HL-60 (cell line): ENCODE measurements at regions not wholly inside any gene's neighbourhood (a gene's known extent, or its start where the extent isn't known, plus 50 kb on each side); places are given as distances from the start of the nearest gene placed in this dataset.
A peak's percentile ranks its signal among the peaks of the same experiment; 100 is the strongest.

Source experiments
- DNase-seq, 2 experiments: peaks; one replicate each; pipeline ENCODE4 v3.0.0-alpha.2; 2010 to 2020; ENCODE audit warnings: low read depth in 1 of 2, low spot score in 1 of 2
- H3K27ac ChIP-seq: fragments of 250-450 bp; sonication (Bioruptor Pico); replicated peaks from 2 replicates; pipeline ENCODE4 v1.5.1; 2020; ENCODE audit warnings: mild to moderate bottlenecking, moderate library complexity
- H3K27me3 ChIP-seq: fragments of 250-450 bp; sonication (Bioruptor Pico); 2 replicates; pipeline ENCODE4 v1.5.1; 2021; ENCODE audit warnings: mild to moderate bottlenecking, moderate library complexity; ENCODE audit not compliant: insufficient read depth, poor library complexity, severe bottlenecking
- H3K4me3 ChIP-seq: replicated peaks from 2 replicates; pipeline ENCODE4 v1.5.1; 2011; ENCODE audit warnings: mild to moderate bottlenecking, control low read depth, low read length; ENCODE audit not compliant: insufficient read depth
- CTCF ChIP-seq: IDR thresholded peaks from one replicate; pipeline ENCODE4 v1.5.1; 2011; ENCODE audit warnings: low read length, control low read depth, inconsistent platforms; ENCODE audit not compliant: insufficient read depth
- GABPA ChIP-seq: IDR thresholded peaks from 2 replicates; pipeline ENCODE4 v1.6.1; 2012; ENCODE audit warnings: low read depth
- POLR2AphosphoS5 ChIP-seq: IDR thresholded peaks from 2 replicates; pipeline ENCODE4 v1.6.1; 2012; ENCODE audit warnings: low read depth
- SPI1 ChIP-seq: IDR thresholded peaks from 2 replicates; pipeline ENCODE4 v1.6.1; 2012; ENCODE audit warnings: low read depth, mild to moderate bottlenecking, borderline replicate concordance
- TF ChIP-seq, protein P1 (sequence below): IDR thresholded peaks from 2 replicates; pipeline ENCODE4 v1.6.1; 2012; ENCODE audit warnings: low read depth; ENCODE audit not compliant: insufficient replicate concordance

- no peak for DNase-seq
- no peak for TF ChIP-seq GABPA
- no peak for TF ChIP-seq POLR2AphosphoS5
- TF ChIP-seq, protein P1, sequence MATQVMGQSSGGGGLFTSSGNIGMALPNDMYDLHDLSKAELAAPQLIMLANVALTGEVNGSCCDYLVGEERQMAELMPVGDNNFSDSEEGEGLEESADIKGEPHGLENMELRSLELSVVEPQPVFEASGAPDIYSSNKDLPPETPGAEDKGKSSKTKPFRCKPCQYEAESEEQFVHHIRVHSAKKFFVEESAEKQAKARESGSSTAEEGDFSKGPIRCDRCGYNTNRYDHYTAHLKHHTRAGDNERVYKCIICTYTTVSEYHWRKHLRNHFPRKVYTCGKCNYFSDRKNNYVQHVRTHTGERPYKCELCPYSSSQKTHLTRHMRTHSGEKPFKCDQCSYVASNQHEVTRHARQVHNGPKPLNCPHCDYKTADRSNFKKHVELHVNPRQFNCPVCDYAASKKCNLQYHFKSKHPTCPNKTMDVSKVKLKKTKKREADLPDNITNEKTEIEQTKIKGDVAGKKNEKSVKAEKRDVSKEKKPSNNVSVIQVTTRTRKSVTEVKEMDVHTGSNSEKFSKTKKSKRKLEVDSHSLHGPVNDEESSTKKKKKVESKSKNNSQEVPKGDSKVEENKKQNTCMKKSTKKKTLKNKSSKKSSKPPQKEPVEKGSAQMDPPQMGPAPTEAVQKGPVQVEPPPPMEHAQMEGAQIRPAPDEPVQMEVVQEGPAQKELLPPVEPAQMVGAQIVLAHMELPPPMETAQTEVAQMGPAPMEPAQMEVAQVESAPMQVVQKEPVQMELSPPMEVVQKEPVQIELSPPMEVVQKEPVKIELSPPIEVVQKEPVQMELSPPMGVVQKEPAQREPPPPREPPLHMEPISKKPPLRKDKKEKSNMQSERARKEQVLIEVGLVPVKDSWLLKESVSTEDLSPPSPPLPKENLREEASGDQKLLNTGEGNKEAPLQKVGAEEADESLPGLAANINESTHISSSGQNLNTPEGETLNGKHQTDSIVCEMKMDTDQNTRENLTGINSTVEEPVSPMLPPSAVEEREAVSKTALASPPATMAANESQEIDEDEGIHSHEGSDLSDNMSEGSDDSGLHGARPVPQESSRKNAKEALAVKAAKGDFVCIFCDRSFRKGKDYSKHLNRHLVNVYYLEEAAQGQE: no peak
- no peak for TF ChIP-seq CTCF
- no peak for TF ChIP-seq SPI1
- Histone ChIP-seq H3K27me3 (no peaks in the 10 kb centered on the region), H3K27ac (no peak overlapping the region), H3K4me3 (no peak overlapping the region)
Measured at GRCh38 chr3:30443756-30444673, 162.4 kb upstream of the TGFBR2 start.

DNA sequence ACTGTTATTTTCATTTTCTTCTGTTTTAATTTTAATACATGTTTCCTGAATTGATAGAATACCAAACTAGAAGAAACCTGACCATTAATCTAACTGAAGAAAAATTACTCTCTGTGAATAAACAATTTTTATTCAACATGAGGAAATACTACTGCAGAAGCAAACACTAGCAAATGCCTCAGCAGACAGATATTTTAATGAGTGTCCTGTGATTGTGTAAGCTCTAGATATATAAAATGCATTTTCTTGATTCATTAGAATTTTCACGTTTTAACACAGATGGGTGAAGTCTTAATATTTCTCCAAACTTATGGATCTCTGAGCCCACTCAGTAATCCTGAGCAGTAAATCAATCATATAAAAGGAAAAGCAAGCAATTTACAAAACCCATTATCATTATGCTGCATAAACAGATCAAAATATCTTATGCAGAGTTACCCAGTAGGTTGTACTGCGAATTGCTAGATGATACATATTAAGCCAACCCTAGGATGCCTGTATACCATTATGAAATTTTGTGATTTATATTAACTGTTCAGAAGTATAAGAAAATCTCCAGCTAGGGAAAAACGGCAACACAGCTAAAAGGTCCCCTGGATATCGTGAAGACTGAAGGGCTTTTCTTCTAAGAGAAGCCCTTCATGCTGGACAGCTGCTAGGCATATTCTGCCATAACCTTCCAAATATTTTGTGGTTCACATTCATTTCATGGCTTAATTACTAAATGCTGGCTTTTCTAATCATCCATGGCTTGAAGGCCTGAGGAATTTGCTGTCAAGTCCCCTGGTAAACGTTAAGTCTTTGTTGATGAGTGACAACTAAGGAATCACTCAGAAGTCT is 157.7 kb upstream of the TGFBR2 start:
- Histone ChIP-seq H3K27me3 (no peaks in the 10 kb centered on the region), H3K27ac (no peak overlapping the region), H3K4me3 (no peak overlapping the region)
- TF ChIP-seq GABPA: no peak
- TF ChIP-seq, protein P1: peak; percentile 24
- DNase-seq: no peak

- TF ChIP-seq POLR2AphosphoS5 (no peak), GABPA (no peak), CTCF (no peak), SPI1 (no peak)
- TF ChIP-seq, protein P1: no peak
- H3K27ac ChIP-seq: no peak overlapping the region
- no peak overlapping the region for H3K4me3 ChIP-seq
- DNase-seq: no peak
- no peaks in the 10 kb centered on the region for H3K27me3 ChIP-seq
Measured at GRCh38 chr3:30449290-30449632, 157.1 kb upstream of the TGFBR2 start.
